Fibroblast of skin of right quadriceps (primary cell): ENCODE measurements at regions not wholly inside any gene's neighbourhood (a gene's known extent, or its start where the extent isn't known, plus 50 kb on each side); places are given as distances from the start of the nearest gene placed in this dataset.
"Not testable (repeated sequence)": the region's sequence is repeated elsewhere in the genome, so short reads cannot be mapped to it uniquely, and the experiment has no call there.

Source experiments
- DNase-seq: peaks from one replicate; pipeline ENCODE4 v3.0.0-alpha.2; 2013

GRCh38 chr17:15864061-15864460 is 80.9 kb upstream of the ADORA2B start:
- not testable (repeated sequence) for DNase-seq

GRCh38 chr17:15864472-15864871 is 80.5 kb upstream of the ADORA2B start:
- not testable (repeated sequence) for DNase-seq

GRCh38 chr17:15866015-15866414 is 78.9 kb upstream of the ADORA2B start:
- DNase-seq = not testable (repeated sequence)

GRCh38 chr17:15867331-15867730 is 77.6 kb upstream of the ADORA2B start:
- not testable (repeated sequence) for DNase-seq

GRCh38 chr17:15869868-15870267 is 75.1 kb upstream of the ADORA2B start:
- DNase-seq = not testable (repeated sequence)

GRCh38 chr17:15872677-15873076 is 72.3 kb upstream of the ADORA2B start:
- not testable (repeated sequence) for DNase-seq

- not testable (repeated sequence) for DNase-seq
Observed at GRCh38 chr17:15877882-15878500, 66.9 kb upstream of the ADORA2B start.

GRCh38 chr17:15882058-15882720 is 62.7 kb upstream of the ADORA2B start:
- no peak for DNase-seq

- DNase-seq = no peak
Observed at GRCh38 chr17:15882777-15883176, 62.2 kb upstream of the ADORA2B start.

GRCh38 chr17:15883617-15884111 is 61.3 kb upstream of the ADORA2B start:
- DNase-seq = peak; percentile 72

GRCh38 chr17:15884731-15885130 is 60.2 kb upstream of the ADORA2B start:
- peak; percentile 64 for DNase-seq

GRCh38 chr17:15885770-15886169 is 59.2 kb upstream of the ADORA2B start:
- DNase-seq = no peak

- DNase-seq = no peak
Observed at GRCh38 chr17:15886221-15886620, 58.7 kb upstream of the ADORA2B start.

- no peak for DNase-seq
Observed at GRCh38 chr17:15886804-15887203, 58.1 kb upstream of the ADORA2B start.

- no peak for DNase-seq
Observed at GRCh38 chr17:15888436-15888835, 56.5 kb upstream of the ADORA2B start.

- DNase-seq = no peak
Observed at GRCh38 chr17:15890279-15890892, 54.5 kb upstream of the ADORA2B start.

GRCh38 chr17:15891318-15891717 is 53.6 kb upstream of the ADORA2B start:
- DNase-seq = no peak

GRCh38 chr17:15892244-15892643 is 52.7 kb upstream of the ADORA2B start:
- DNase-seq = no peak

GRCh38 chr17:15892731-15893657 is 51.9 kb upstream of the ADORA2B start:
- DNase-seq = peak; percentile 49

GRCh38 chr17:15893658-15894024 is 51.3 kb upstream of the ADORA2B start:
- DNase-seq = no peak

GRCh38 chr17:15894258-15894657 is 50.7 kb upstream of the ADORA2B start:
- DNase-seq = no peak

GRCh38 chr17:15894913-15895658 is 49.8 kb upstream of the ADORA2B start:
- DNase-seq = no peak
